MM.1S (cell line): ENCODE measurements at regions not wholly inside any gene's neighbourhood (a gene's known extent, or its start where the extent isn't known, plus 50 kb on each side); places are given as distances from the start of the nearest gene placed in this dataset.

Experiments
- DNase-seq: peaks from one replicate; pipeline ENCODE4 v3.0.0-alpha.2; 2015
- H2AFZ ChIP-seq: fragments of 300-600 bp; sonication (generic); 2 replicates; pipeline ENCODE4 v1.6.0; 2016; ENCODE audit warnings: antibody characterized with exemption, low read length
- H3F3A ChIP-seq: fragments of 300-600 bp; sonication (generic); 2 replicates; pipeline ENCODE4 v1.6.1; 2016; ENCODE audit warnings: mild to moderate bottlenecking, antibody characterized with exemption, low read length, moderate library complexity, mixed read lengths; ENCODE audit not compliant: insufficient read depth
- H3K27ac ChIP-seq: fragments of 300-600 bp; sonication (generic); 2 replicates; pipeline ENCODE4 v1.5.1; 2016; ENCODE audit warnings: mild to moderate bottlenecking, low read length
- H3K27me3 ChIP-seq: fragments of 300-600 bp; sonication (generic); replicated peaks from 2 replicates; pipeline ENCODE4 v1.6.0; 2016; ENCODE audit warnings: low read length; ENCODE audit not compliant: insufficient read depth
- H3K36me3 ChIP-seq: fragments of 300-600 bp; sonication (generic); replicated peaks from 2 replicates; pipeline ENCODE4 v1.6.1; 2016; ENCODE audit warnings: mild to moderate bottlenecking, low read length, mixed read lengths; ENCODE audit not compliant: insufficient read depth
- H3K4me1 ChIP-seq: fragments of 300-600 bp; sonication (generic); 2 replicates; pipeline ENCODE4 v1.6.1; 2016; ENCODE audit warnings: low read length, mixed read lengths
- H3K4me2 ChIP-seq: fragments of 300-600 bp; sonication (generic); 2 replicates; pipeline ENCODE4 v1.6.0; 2016; ENCODE audit warnings: low read depth, low read length
- H3K4me3 ChIP-seq: fragments of 300-600 bp; sonication (generic); 2 replicates; pipeline ENCODE4 v1.5.1; 2016; ENCODE audit warnings: low read length, mixed read lengths
- H3K79me2 ChIP-seq: fragments of 300-600 bp; sonication (generic); 2 replicates; pipeline ENCODE4 v1.6.1; 2016; ENCODE audit warnings: mixed run types, low read length, mixed read lengths
- H3K9ac ChIP-seq: fragments of 300-600 bp; sonication (generic); 2 replicates; pipeline ENCODE4 v1.6.1; 2016; ENCODE audit warnings: low read length, mixed read lengths
- H3K9me2 ChIP-seq: fragments of 300-600 bp; sonication (generic); replicated peaks from 2 replicates; pipeline ENCODE4 v1.6.1; 2016; ENCODE audit warnings: mild to moderate bottlenecking, low read length, mixed read lengths; ENCODE audit not compliant: insufficient read depth
- H3K9me3 ChIP-seq: fragments of 300-600 bp; sonication (generic); replicated peaks from 2 replicates; pipeline ENCODE4 v1.6.1; 2016; ENCODE audit warnings: mild to moderate bottlenecking, low read length, mixed read lengths; ENCODE audit not compliant: insufficient read depth
- H4K20me1 ChIP-seq: fragments of 300-600 bp; sonication (generic); 2 replicates; pipeline ENCODE4 v1.6.1; 2016; ENCODE audit warnings: mild to moderate bottlenecking, low read length, moderate library complexity, mixed read lengths; ENCODE audit not compliant: insufficient read depth
- EZH2 ChIP-seq: fragments of 300-600 bp; sonication (generic); optimal IDR thresholded peaks from 2 replicates; pipeline ENCODE3; 2017; ENCODE audit warnings: low read depth, mild to moderate bottlenecking, antibody characterized with exemption, low read length, mixed read lengths
- EZH2phosphoT487 ChIP-seq: fragments of 300-600 bp; sonication (generic); IDR thresholded peaks from 2 replicates; pipeline ENCODE4 v1.6.1; 2018; ENCODE audit warnings: antibody characterized with exemption, low read length
- TF ChIP-seq, protein P1 (sequence below): fragments of 300-600 bp; sonication (generic); IDR thresholded peaks from 2 replicates; pipeline ENCODE4 v1.5.1; 2016; ENCODE audit warnings: antibody characterized with exemption, low read length, mixed read lengths

DNA sequence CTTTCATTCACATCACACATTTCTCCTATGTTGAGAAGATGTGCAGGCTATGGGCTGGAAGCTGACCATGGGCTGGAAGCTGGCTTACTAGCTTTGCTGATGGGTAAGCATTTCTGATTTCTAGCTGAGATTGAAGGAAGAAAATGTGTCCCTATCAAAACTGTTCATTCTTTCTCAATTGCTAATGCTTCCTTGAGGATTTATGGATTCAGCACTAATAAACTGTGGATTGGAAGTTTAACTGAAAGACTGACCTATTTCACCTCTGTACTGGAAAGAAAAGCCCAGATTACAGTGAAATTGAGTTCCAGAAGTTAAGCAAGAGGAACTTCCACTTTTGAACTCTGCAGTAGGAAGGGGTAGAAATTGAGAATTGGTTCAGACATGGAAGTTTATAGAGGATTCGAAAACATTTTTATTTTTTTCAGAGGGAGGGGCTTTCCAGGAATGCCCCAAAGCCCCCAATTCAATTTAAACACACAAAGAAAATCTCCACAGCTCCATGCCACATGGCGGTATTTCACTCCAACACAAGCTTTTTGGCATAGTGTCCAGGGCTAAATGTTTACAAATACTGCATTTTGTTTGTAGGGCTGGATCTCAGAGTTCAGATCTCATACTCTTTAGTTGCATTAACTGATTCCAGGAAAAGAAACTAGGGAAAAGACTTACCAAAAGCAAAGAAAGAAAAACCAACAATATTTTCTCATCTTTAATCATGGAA is 61.2 kb upstream of the ARGLU1 start:
- Histone ChIP-seq H3K4me3 (no peak overlapping the region), H3K9ac (no peak overlapping the region), H3F3A (no peaks in the 10 kb centered on the region), H3K36me3 (no peaks in the 10 kb centered on the region), H3K27ac (no peak overlapping the region), H2AFZ (no peak overlapping the region), H3K9me3 (no peaks in the 10 kb centered on the region), H4K20me1 (no peaks in the 10 kb centered on the region), H3K79me2 (no peaks in the 10 kb centered on the region), H3K27me3 (no peaks in the 10 kb centered on the region), H3K4me2 (no peak overlapping the region), H3K9me2 (no peaks in the 10 kb centered on the region), H3K4me1 (no peaks in the 10 kb centered on the region)
- TF ChIP-seq, protein P1, sequence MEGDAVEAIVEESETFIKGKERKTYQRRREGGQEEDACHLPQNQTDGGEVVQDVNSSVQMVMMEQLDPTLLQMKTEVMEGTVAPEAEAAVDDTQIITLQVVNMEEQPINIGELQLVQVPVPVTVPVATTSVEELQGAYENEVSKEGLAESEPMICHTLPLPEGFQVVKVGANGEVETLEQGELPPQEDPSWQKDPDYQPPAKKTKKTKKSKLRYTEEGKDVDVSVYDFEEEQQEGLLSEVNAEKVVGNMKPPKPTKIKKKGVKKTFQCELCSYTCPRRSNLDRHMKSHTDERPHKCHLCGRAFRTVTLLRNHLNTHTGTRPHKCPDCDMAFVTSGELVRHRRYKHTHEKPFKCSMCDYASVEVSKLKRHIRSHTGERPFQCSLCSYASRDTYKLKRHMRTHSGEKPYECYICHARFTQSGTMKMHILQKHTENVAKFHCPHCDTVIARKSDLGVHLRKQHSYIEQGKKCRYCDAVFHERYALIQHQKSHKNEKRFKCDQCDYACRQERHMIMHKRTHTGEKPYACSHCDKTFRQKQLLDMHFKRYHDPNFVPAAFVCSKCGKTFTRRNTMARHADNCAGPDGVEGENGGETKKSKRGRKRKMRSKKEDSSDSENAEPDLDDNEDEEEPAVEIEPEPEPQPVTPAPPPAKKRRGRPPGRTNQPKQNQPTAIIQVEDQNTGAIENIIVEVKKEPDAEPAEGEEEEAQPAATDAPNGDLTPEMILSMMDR: no peak
- TF ChIP-seq EZH2phosphoT487 (no peak), EZH2 (no peak)
- DNase-seq: no peak

DNA sequence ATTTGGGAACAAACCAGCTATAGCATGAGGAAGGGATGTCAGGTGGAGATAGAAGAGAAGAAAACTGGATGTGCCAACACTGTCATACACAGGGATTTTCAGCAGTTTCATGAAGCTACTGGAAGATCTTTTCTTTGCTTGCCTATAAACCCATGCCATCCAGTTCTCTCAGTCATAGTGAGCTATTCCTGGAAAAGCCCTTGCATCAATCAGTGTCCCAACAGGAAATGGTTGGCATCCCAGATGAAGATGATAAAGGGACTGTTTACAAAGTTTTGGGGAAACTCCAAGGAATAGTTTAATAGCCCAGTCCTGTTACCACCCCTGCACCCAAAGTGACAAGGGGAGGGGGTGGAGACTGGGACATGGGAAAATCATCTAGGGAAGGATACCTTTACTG is 58.5 kb upstream of the ARGLU1 start:
- Histone ChIP-seq H3K9me2 (no peaks in the 10 kb centered on the region), H4K20me1 (no peaks in the 10 kb centered on the region), H3K27ac (no peak overlapping the region), H3K9me3 (no peaks in the 10 kb centered on the region), H3K27me3 (no peaks in the 10 kb centered on the region), H3K79me2 (no peaks in the 10 kb centered on the region), H3K36me3 (no peaks in the 10 kb centered on the region), H2AFZ (no peak overlapping the region), H3K4me3 (no peak overlapping the region), H3K4me2 (no peak overlapping the region), H3K9ac (no peak overlapping the region), H3K4me1 (no peaks in the 10 kb centered on the region), H3F3A (no peaks in the 10 kb centered on the region)
- DNase-seq: no peak
- TF ChIP-seq EZH2 (no peak), EZH2phosphoT487 (no peak)
- TF ChIP-seq, protein P1: no peak

GRCh38 chr13:106625578-106625977 is 57.6 kb upstream of the ARGLU1 start:
- DNase-seq: no peak
- H3K4me3 ChIP-seq: no peak overlapping the region
- TF ChIP-seq, protein P1: no peak
- TF ChIP-seq EZH2phosphoT487 (no peak), EZH2 (no peak)
- no peak overlapping the region for H3K4me2 ChIP-seq
- H3K9me3 ChIP-seq: no peaks in the 10 kb centered on the region
- H3K27ac ChIP-seq: no peak overlapping the region
- no peaks in the 10 kb centered on the region for H3F3A ChIP-seq
- H3K27me3 ChIP-seq: no peaks in the 10 kb centered on the region
- no peaks in the 10 kb centered on the region for H3K36me3 ChIP-seq
- no peaks in the 10 kb centered on the region for H3K9me2 ChIP-seq
- H4K20me1 ChIP-seq: no peaks in the 10 kb centered on the region
- no peaks in the 10 kb centered on the region for H3K4me1 ChIP-seq
- H3K9ac ChIP-seq: no peak overlapping the region
- H3K79me2 ChIP-seq: no peaks in the 10 kb centered on the region
- H2AFZ ChIP-seq: no peak overlapping the region
